ENCODE measurements at regions not wholly inside any gene's neighbourhood (a gene's known extent, or its start where the extent isn't known, plus 50 kb on each side); places are given as distances from the start of the nearest gene placed in this dataset.

GRCh38 chr4:138964716-138965426, 50.7 kb upstream of the NOCT start:
- FAIRE-seq, result no peak

DNA sequence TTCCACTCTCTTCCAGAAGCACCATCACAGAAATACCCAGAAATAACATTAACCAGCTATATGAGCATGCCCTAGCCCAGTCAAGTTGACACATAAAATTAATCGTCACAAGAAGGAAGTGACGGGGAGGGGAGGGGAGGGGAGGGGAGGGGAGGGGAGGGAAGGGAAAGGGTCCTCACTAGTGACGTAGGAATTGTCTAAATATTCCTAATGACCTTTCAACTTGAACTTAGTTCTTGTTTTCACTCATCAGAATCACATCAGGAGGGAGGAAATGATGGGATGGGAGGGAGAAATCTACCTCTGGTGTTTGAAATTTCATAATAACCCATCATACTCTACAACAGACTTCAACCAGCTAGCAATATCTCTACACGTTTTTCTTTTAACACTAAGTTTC, 52.2 kb upstream of the NOCT start:
- no peak for FAIRE-seq

DNA sequence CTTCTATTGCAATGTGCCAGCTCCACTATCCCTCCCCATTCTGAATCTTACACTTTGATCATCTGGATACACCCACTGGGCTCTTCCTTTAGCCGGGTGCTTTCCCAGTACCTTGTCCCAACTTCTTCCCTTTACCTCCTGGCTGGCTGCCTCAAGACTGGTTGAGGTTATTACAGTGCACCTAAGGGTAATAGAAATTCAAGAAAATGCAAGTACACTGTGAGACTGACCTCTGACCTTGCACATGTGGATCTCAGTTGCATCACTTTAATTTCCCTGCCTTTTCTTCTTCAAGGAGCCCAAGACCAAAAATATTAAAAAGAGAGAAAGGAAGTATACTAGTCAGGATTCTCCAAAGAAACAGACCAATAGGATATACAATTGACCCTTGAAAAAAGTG, 53.9 kb upstream of the NOCT start:
- no peak for FAIRE-seq

GRCh38 chr4:138961129-138961528, 54.5 kb upstream of the NOCT start:
- FAIRE-seq, result no peak

GRCh38 chr4:138960175-138960710, 55.3 kb upstream of the NOCT start:
- no peak for FAIRE-seq

- FAIRE-seq, result no peak
Observed at GRCh38 chr4:138959097-138959815, 56.3 kb upstream of the NOCT start.

DNA sequence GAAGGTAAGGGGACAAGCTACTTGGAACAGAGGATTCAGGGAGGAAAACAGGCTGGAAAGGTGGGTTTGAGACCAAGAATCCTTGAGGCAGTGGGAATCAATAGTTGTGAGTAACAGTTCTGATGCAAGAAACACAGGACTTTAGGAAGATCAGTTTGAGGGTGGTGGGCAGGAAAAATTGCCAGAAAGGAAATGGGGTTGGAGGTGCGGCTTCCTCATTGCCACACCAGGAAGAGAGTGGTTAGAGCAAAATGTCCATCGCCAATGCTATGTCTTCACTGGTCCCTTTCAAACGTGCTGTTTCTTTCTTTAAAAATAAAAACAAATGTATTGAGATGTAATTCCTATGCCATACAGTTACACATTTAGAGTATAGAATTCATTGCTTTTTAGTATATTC, 57.1 kb upstream of the NOCT start:
- FAIRE-seq, result no peak

DNA sequence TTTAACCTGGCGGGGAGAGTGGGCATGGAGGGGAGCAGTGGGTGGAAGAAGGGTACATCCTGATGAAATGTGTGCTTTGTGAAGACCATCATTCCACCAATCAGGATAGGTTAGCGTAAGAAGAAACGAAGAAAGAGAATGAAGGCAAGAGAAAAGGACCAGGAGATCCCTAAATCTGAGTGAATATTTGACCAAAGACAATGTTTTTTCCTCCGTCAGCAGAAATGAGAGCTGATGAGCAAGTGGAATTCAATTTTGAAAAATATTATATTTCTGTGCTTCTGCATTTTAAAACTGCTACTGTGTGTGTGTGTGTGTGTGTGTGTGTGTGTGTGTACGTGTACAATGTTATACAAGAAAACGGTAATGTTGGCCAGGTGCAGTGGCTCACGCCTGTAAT, 58.3 kb upstream of the NOCT start:
- no peak for FAIRE-seq

DNA sequence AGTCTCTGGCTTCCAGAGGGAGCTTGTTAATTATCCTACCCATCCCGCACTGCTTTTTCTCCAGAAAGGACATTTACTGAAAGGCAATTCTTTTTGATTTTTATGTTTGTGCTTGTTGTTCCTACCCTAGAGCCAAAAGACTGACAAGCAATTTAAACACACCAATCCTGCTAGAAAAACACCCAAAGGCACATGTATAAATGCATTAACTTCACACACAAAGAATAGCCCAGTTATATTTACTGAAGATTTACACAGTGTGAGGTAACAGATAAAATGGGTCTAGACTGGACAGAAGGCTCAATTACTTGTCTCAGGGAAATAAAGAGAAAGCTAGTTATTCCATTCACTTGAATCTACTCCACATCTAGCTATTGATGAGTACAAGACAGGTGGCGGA, 61.2 kb upstream of the NOCT start:
- no peak for FAIRE-seq

DNA sequence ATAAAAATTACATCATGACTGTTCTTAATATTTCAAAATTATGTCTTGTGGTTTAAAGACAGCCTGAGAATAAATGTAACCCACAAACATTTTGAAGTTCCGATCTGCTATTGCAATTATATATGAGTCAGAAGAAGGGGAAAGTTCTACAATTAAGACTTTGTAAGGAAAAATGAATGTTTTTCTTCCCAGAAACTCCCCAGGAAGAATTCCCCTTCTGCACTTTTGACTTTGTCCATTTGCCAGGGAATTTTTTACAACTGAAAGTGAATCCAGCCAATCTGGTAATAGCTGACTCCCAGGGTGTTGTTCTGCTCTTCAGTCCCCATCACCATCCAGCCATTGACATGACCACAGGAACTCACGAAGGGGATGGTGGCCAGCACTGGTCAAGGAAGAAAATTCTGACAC, 61.6 kb upstream of the NOCT start:
- no peak for FAIRE-seq

DNA sequence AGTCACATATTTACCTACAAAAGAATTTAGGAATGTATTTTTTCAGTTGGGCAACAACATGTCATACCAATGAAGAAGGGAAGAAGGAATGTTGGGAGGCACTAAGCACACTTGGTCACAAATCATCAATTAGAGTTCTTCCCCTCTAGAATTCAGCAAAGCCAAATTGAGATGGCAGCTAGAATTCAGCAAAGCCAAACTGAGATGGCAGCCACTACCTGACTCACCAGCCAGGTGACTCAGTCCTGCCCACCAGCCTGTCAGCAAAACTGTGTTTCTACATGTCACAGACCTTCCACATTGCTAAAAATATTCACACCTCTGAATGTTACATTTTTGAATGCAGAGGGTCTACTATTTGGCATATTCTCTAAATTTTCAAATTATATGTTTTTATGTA, 63.2 kb upstream of the NOCT start:
- no peak for FAIRE-seq

GRCh38 chr4:138951764-138952163, 63.8 kb upstream of the NOCT start:
- no peak for FAIRE-seq

GRCh38 chr4:138949866-138950265, 65.7 kb upstream of the NOCT start:
- no peak for FAIRE-seq

DNA sequence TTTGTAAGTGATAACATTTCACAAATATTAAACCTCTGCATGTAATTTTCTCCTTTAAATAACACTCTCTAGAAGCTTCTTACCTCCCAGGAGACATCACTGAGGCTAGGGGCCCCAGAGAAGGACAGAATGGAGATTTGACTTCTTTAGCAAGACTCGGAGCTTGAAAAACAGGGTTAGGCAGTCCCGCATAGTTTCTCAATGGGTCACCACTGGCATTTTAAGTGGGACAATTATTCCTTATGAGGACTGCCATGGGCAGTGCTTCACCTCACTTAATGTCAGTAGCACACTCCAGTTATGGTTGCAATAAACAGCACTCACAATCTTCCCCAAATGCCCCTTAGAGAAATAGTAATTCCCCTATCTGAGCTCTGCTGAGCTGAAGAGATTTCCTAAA, 66.7 kb upstream of the NOCT start:
- no peak for FAIRE-seq

- FAIRE-seq, result no peak
Observed at GRCh38 chr4:138946306-138946705, 69.3 kb upstream of the NOCT start.

GRCh38 chr4:138945840-138946239, 69.7 kb upstream of the NOCT start:
- FAIRE-seq, result no peak

GRCh38 chr4:138945401-138945800, 70.2 kb upstream of the NOCT start:
- FAIRE-seq, result no peak

DNA sequence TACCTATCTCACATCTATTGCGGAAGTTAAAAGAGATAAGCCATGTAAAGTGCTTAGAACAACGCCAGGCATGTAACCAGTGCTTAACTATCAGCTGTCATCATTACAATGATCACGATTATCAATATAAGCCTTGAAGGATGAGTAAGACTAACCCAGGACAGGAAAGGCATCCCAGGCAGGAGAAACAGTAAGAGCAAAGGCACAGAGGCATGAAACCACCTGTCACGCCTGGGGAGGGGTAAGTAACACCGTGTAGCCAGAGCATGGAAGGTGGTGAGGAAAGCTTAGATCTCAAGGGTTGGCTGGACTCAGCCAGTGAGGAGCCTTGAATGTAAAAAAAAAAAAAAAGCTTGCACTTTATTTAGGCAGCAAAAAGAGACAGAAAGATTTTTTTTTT, 71.7 kb upstream of the NOCT start:
- FAIRE-seq, result no peak

GRCh38 chr4:138941037-138941436, 74.5 kb upstream of the NOCT start:
- FAIRE-seq, result no peak

- FAIRE-seq, result no peak
Observed at GRCh38 chr4:138939960-138940359, 75.6 kb upstream of the NOCT start.

- peak; percentile 97 for FAIRE-seq
Observed at GRCh38 chr4:138938366-138938690, 77.3 kb upstream of the NOCT start.

GRCh38 chr4:138935135-138935807, 80.3 kb upstream of the NOCT start:
- FAIRE-seq, result no peak

GRCh38 chr4:138927072-138927471, 88.5 kb upstream of the NOCT start:
- FAIRE-seq, result no peak

DNA sequence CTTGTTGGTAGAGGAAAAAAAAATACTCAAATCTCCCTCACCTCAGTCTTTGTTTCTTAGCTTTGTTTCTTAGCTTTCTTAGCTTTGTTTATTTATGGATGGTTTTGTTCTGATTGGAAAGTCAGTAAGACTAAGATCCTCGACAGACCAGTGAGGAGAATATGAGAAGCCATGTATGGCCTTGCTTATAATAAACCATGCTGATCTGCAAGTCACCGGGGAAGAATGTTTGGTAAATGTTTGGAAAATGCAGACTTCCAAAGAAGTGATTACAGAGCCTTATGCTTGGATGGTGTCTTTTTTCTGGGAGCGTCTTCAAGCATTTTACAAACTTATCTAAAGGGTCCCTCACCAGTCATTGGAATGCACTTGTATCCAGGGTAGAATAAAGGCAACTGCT, 90.1 kb upstream of the NOCT start:
- no peak for FAIRE-seq
